GM19023 (cell line): ENCODE measurements at regions not wholly inside any gene's neighbourhood (a gene's known extent, or its start where the extent isn't known, plus 50 kb on each side); places are given as distances from the start of the nearest gene placed in this dataset.
A peak's percentile ranks its signal among the peaks of the same experiment; 100 is the strongest.

ENCODE experiments used
- ATAC-seq: cut with Tn5 transposase; IDR thresholded peaks from one replicate; pipeline ENCODE4 v1.9.1; 2021; ENCODE audit warnings: mild to moderate bottlenecking, moderate library complexity; ENCODE audit not compliant: unreplicated experiment

GRCh38 chr5:82381591-82381990, 103.4 kb upstream of the RPS23 start:
- no peak for ATAC-seq

DNA sequence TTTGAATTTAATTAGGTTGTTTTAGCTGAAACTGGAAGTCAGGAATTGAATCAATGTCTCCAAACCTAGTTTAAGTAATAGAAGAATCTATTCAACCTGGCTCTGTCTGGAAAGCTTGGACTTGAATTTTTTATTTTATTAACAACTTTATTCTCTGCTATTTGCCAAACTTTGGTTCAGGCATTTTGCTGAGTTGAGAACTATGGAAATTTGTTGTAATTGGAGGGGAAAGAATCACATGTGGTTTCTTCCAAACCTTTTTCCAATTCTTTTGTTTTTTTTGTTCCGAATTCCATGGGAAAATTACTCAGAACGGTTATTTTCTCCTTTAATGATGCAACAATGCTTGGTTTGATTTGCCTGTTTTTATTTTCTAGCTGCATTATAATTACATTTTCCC, 98.2 kb upstream of the RPS23 start:
- ATAC-seq: no peak

DNA sequence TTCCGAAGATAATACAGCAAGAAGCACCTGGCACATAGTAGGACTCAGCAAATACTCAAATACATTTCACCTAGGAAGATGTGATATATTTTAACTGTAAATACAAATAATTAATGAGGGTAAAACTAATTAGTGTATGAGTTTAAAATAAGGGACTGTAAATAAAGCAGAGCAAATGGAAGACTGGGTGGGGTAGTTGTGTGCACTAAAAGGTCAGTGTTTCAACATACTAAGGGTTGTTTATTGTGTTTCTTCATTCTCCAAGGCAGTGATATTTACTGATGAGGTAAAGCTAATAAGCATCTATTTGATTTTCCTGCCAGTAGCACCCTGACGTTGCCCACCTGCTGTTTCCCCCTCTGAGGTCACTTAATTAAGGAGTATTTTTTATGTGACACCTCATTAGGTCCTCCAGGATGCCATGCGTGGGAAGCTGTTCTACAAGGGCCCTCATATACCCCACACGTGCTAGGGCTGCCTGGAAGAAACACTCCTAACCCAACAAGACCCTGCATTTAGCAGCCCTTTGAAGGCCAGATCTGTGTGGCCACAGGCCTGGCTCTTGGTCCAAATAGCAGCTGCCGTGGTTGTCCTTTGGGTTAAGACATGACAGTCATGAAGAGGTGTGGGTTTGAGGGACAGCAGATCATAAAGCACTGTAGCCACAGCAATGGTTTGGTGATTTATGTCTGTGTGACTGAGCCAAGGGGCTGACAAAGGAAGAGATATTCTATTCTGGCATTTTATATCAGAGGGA, 97.5 kb upstream of the RPS23 start:
- ATAC-seq: no peak

DNA sequence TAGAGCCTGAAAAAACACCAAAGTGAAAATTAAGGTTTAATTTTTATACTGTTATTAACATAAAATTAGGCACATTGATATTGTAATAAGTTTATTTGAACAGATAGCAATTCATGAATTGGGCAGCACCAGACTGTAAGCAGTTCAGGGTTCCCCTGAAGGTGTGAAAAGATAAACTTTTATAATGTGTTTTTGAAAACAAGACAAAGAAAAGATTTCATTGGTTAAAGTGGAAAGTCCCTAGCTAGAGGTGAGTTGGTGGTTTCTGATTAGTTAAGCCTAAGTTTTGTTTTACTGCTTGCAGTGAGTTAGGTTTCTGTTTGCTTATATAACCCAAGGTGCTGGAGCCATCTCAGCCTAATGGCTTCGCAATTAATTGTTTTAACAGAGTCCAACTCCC, 96.5 kb upstream of the RPS23 start:
- ATAC-seq: peak; percentile 60

- no peak for ATAC-seq
These were observed 89.8 kb upstream of the RPS23 start for GRCh38 chr5:82367930-82368329.

- peak; percentile 59 for ATAC-seq
These were observed 87.6 kb upstream of the RPS23 start for GRCh38 chr5:82365744-82366228.

DNA sequence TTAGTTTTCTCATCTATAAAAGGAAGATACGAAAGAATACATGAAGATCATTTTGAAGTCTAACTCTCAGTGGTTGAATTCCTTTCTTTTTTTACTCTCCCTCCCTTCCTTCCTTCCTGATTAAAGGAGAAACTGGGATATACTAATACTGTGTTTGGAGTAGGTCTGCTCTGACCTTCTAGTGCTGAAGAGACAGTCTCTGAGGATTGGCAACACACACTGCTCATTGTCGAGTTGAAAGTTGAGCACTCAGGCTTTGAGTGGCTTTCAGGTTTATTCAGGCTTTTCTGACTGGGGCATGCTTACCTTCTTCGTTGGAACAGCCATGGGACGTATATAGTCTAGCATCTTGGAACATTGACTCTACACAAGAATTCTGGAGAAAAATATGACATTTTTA, 86.9 kb upstream of the RPS23 start:
- no peak for ATAC-seq

GRCh38 chr5:82364497-82364896, 86.3 kb upstream of the RPS23 start:
- no peak for ATAC-seq

DNA sequence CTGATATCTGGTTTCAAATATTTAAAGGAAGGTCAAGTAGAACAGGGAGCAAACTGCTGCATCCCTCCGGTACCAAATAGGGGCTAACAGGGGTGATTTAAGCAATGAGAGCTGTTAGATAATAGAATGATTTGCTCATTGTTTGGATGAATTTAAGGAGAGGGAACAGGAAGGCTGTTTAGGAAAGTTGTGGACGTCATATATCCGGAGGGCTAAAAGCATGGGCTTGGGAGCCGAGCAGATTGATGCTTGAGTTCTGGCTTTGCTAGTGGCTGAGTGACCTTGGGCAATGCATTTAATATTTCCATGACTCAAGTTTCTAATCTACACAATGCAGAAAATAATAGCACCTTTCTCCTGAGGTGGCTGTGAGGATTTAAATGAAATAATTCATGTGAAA, 85.4 kb upstream of the RPS23 start:
- ATAC-seq: no peak

DNA sequence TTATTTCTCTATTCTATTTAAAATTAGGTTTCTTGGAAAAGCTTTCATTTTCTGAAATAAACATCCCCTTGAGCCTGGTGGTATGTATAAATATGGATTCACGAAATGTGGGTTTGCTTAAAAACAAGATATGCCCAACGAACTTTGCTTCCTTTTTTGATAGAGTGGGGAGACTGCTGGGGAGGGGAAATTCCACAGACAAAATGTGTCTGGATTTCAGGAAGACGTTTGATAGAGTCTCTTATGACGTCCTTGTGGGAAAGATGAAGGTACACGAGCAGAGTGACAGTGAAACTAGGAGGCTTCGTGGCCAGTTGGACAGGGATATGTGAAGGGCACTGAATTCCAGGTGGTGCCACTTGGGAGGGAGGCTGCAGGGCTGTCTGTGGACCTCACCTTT, 84.5 kb upstream of the RPS23 start:
- no peak for ATAC-seq

DNA sequence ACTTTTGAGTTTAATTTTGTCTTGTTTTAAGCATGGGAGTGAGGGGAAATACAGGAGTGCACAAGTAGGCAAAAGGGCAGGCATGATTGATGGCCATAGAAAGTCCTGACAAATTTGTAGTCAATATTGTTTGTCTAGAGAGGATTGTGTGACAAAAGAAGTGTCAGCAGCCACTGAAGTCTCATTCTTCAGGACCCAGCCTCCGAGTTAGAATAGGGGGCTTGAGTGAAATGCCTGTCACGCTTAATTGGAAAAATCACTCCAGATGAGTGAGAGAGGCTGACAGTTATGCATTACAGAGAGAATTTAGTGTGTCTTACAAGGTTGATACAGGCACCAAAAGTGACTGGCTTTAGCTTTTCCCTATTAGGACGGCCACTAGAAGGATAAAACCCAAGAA, 81.9 kb upstream of the RPS23 start:
- no peak for ATAC-seq

GRCh38 chr5:82359272-82359671, 81.1 kb upstream of the RPS23 start:
- no peak for ATAC-seq

GRCh38 chr5:82358457-82358856, 80.3 kb upstream of the RPS23 start:
- no peak for ATAC-seq

GRCh38 chr5:82356808-82357671, 78.9 kb upstream of the RPS23 start:
- ATAC-seq: peak; percentile 55

- ATAC-seq: no peak
These were observed 77.9 kb upstream of the RPS23 start for GRCh38 chr5:82356021-82356420.

DNA sequence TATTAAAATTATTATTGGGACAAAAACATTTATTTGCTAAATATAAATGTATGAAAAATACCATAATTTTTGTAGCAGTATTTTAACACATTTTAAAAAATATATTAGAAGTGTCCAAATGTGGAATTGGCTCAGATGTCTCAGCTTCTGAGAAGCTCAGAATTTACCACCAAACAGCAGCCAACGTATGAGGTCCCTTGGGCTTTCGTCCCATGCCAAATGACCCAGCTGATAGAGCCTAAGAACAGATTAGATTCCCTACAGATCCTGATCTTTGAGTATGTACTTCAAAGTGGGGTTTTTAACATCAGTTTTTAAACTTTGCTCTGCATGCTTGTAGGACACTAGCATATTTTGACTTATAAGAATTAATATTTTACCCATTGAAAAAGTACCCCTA, 77.3 kb upstream of the RPS23 start:
- no peak for ATAC-seq

DNA sequence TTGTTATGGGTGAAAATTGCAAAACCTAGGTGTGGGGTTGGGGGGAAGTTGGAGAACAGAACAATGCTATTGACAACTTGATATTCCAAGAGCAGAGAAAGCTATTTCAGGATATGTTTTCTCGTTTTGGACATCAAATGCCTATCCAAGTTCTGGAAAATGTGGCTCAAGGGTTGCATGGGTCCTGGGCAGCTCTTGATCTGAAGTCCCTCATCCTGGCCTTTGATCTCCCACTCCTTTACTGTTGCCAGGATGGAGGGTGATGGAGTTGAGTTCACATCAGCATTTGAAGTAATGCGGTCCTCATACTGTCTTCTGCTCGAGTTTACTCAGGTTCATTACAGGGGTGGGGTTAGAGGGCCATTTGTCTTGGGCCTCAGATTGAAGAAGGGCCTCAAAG, 76.9 kb upstream of the RPS23 start:
- no peak for ATAC-seq

DNA sequence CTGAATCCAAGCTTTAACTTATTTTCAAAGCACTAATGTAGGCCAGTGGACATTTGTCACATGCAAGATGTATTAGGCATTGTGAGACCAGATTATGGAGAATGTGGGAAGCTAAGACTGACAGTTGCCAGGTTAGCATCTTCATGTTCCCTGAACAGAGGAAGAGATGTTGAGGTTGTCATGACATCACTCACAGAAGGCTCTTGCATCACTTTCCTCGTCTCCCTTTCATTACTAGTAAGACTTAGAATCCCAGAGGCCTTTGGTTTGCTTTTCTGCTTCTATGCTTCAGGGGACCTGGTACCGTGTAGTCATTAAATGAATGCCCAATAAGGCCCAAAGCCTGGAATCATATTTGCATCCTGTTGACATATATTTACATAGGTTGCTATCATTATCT, 76.4 kb upstream of the RPS23 start:
- no peak for ATAC-seq

GRCh38 chr5:82353522-82353921, 75.4 kb upstream of the RPS23 start:
- ATAC-seq: no peak

- no peak for ATAC-seq
These were observed 74.1 kb upstream of the RPS23 start for GRCh38 chr5:82352146-82352791.

DNA sequence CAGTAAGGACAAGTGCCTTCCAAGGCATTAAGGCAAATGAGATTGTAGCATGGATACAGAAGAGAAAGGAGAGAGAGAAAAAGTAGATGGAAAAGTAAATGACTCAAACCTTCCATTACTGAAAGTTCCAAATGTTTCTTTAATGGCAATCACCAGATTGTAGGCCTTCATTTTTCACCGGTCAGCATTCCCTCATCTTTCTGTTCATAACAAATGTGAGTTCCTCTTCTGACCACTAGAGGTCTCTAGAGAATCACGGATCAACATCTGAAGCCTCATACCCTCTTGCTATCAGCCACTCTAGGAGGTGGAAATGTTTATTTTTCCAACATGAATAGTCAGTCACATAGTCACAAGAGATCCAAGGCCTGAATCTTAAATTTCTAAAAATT, 73.6 kb upstream of the RPS23 start:
- ATAC-seq: peak; percentile 72

DNA sequence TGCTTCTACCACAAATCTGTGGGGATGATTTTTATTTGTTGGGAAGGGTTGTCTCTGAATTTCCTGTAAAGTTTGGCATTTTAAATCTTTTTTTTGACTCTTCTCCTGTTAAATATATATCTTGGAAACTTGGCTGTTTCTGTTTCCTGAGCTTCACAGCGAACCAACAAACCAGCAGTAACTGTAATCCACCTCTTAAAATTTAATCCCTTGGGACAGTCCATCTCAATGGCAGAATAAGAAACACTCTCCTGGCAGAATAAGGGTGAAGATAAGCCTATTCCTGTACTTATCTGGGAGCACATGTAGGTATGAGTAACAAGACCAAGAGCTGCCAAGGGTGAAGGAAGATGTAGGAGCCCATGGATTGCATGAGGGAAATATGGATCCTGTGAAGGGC, 73.1 kb upstream of the RPS23 start:
- ATAC-seq: no peak
